GM18520 (cell line): ENCODE measurements at regions not wholly inside any gene's neighbourhood (a gene's known extent, or its start where the extent isn't known, plus 50 kb on each side); places are given as distances from the start of the nearest gene placed in this dataset.

Experiments used
- ATAC-seq: cut with Tn5 transposase; IDR thresholded peaks from one replicate; pipeline ENCODE4 v1.9.1; 2021; ENCODE audit not compliant: unreplicated experiment

- ATAC-seq: no peak
Observed at GRCh38 chrX:97763981-97764380, 880.3 kb downstream of the RPA4 start.

GRCh38 chrX:97766501-97767095, 882.9 kb downstream of the RPA4 start:
- ATAC-seq: no peak

- no peak for ATAC-seq
Observed at GRCh38 chrX:97787311-97787710, 903.6 kb downstream of the RPA4 start.

- peak; percentile 60 for ATAC-seq
Observed at GRCh38 chrX:97787849-97788248, 904.1 kb downstream of the RPA4 start.

DNA sequence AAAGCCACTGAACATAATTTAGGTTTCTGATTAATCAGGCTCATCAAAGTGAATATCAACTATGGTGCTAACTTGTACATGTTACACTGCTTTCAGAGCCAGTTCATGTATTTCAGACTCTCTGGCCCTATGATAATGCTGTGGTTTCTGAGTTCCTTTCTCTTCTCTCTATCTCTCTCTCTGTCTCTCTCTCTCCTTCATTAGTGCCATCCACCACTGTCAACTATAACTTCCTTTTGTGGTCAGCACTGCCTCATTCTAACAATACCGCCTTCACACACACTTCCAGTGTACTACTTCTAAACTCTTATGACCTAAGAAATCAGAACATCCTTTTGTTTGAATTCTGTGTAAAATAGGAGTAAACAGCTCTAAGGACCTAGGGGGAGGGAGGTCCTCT, 907.1 kb downstream of the RPA4 start:
- ATAC-seq: no peak

GRCh38 chrX:97797076-97797475, 913.4 kb downstream of the RPA4 start:
- ATAC-seq: no peak

DNA sequence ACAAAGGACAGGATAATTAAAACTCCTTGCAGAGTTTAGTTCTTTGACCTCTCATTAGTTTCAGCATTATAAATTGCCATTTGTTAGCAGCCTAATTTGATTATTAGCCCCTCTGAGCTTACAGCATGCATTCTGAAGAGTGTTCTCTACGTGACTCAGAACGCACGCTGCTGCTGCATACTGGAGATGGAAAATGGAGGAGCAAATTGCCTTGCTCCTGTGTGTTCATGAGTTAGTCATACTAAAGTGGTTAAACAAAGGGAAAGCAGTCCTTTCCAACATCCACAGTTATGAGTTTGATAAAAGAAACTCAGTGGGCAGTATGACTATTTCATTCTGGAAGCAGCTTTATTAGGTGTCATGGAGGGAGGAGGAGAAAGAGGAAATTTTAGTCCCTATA, 922.5 kb downstream of the RPA4 start:
- no peak for ATAC-seq

DNA sequence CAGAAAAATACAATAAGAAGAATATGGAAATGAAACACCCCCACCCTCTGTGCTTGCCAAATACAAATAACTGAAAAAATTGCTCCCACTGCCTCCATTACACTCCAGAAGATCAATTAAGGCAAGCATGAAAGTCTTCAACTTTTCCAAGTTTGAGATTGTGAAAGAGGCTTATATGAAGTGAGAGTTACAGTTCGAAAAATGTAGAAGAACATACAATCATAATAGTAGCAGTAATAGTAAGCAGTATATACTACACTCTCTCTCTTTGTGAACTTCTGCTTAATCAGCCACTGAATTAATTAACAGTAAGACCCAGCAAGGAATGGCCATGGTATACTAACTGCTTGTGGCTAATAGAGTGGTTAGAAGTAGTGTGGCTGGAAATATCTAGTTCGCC, 923.2 kb downstream of the RPA4 start:
- ATAC-seq: no peak

DNA sequence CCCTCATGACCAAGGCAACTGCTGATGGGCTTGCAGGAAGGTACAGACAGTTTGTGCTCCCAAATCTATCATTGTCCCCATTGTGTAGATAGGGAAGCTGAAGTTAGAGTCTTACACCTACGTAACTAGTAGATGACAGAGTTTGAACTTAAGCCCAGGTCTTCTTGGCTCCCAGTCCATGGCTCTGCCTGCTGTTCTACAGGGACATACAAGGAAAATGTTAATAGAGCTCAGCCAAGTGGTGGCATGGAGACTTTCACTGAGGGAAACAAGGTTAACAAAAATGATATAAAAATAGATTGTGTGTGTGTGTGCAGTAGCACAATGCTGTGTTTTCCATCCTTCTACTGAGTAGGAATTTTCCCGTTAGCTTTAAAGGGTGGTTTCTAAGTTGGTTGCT, 936.5 kb downstream of the RPA4 start:
- no peak for ATAC-seq

DNA sequence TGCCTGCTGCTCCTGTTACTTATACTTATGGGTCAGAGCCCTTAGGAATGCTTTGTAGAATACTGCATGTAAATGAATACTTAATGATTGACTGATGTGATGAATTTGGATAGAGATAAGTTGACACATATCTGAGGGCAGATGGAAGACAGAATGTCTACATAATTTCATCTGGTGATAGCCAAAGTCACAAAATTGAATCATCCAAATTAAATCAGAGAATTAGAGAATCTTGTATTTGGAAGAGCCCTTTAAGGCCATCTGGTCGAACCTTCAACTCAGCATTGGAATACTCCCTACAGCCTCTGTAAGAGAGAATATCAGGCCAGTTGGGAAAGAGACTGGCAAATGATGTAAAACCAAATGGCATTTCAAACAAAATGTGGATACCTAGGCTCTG, 944.8 kb downstream of the RPA4 start:
- no peak for ATAC-seq

DNA sequence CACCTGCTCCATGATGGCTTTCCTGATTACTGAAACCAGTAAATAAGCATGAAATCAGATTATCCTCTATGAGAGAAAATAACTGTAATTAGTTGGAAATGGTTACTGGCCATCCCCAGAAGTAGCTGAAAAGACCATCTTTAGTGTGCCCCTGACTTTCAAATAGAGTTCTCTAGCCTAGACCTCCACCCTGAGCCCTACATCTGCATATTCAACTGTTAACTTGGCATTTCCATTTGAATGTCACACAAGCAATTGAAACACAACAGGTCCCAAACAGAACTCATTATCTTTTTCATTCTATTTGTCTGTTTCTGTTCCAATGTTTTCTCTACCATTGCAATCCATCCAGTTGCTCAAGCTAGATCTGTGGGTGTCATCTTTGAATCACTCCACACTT, 952.3 kb downstream of the RPA4 start:
- ATAC-seq: no peak

DNA sequence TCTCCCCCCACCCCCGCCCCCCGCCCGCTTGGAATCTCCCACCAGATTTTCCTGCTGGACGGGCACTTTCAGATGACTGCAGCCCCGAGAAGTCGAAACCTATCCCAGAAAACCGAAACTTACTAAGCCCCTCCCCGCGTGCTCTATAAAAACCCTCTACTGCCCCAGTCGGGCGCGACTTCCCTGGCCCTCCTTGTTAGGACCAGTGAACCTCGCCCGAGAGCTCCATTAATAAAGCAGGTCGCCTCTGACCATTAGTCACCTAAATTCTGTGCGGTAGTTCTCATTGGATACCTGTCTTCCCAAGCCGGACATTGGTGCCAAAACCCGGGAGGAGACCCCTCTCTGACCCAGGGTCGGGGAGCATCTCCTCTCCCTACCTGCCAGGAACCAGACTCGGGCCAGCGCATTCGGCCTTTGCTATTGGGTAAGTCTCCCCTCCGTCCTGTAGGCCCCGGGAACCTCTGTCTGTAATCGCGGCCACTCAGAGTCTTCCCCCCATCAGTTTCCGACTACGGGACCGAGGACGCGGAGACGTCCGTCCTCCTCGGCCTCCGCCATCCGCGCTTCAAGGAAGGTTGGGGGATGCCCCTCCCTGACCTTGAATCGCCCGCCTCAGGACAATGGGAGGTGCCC, 958.0 kb downstream of the RPA4 start:
- no peak for ATAC-seq

GRCh38 chrX:97842468-97843199, 958.9 kb downstream of the RPA4 start:
- no peak for ATAC-seq

GRCh38 chrX:97843200-97843811, 959.6 kb downstream of the RPA4 start:
- no peak for ATAC-seq

DNA sequence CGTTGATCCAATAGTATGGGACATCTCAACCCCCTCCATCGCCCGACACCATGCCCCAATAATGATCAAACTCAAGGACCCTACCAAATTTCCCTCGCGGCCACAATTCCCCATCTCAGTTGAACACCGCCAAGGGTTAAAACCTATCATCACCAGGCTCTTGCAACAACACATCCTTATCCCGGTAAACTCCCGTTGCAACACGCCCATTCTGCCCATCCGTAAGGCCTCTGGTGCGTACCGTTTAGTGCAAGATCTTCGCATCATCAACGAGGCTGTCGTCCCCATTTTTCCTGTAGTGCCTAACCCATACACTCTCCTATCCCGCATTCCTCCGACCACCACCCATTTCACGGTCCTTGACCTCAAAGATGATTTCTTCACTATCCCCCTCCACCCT, 960.5 kb downstream of the RPA4 start:
- no peak for ATAC-seq

DNA sequence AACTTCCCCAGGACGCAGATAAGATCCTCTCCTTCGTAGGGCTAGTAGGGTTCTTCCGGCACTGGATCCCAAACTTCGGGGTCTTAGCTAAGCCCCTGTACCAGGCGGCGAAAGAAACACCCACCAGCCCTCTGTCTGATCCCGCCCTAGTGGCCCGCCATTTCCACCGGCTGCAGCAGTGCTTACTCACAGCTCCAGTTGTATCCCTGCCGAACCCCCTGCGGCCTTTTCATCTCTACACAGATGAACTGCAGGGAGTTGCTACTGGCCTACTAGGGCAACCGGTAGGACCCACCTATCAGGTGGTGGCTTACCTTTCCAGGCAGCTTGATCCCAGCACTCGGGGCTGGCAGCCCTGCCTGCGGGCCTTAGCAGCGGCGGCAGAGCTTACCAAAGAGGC, 961.2 kb downstream of the RPA4 start:
- no peak for ATAC-seq

GRCh38 chrX:97845451-97845850, 961.7 kb downstream of the RPA4 start:
- ATAC-seq: no peak

GRCh38 chrX:97846228-97846627, 962.5 kb downstream of the RPA4 start:
- no peak for ATAC-seq

DNA sequence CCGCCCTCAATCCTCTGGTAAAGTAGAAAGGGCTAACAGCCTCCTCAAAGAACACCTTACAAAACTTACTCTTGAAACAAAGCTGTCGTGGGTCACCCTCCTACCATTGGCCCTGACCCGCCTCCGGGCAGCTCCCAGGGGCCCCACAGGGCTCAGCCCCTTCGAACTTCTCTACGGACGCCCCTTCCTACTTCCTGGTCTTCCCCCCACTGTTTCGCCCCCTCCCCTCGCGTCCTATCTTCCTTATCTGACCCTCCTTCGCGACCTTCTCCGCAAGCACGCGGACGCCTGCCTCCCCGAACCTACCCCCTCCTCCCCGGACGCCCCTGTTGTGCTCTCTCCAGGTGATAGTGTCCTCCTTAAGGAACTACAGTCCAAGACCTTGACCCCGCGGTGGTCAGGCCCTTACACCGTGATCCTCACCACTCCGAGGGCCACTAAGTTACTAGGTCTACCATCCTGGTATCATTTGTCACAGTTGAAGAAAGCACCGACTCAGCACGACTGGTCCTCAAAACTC, 963.1 kb downstream of the RPA4 start:
- ATAC-seq: no peak

DNA sequence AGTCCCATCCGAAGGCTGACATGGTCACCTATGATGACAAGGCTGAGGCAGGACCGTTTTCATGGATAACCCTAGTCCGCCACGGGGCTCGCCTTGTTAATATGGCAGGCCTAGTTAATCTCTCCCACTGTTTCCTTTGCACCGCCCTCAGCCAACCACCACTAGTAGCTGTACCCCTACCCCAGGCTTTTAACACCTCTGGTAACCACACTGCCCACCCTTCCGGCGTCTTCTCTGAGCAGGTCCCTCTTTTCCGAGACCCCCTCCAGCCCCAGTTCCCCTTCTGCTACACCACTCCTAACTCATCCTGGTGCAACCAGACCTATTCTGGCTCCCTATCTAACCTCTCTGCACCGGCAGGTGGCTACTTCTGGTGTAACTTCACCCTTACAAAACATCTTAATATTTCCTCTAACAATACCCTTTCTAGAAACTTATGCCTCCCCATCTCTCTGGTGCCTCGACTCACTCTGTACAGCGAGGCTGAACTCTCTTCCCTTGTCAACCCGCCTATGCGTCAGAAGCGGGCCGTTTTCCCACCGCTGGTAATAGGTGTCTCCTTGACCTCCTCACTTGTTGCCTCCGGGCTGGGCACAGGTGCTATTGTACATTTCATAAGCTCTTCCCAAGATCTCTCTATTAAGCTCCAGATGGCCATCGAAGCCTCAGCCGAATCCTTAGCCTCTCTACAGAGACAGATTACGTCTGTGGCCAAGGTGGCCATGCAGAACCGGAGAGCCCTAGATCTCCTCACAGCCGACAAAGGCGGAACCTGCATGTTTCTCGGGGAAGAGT, 964.4 kb downstream of the RPA4 start:
- no peak for ATAC-seq

- ATAC-seq: no peak
Observed at GRCh38 chrX:97849951-97850350, 966.2 kb downstream of the RPA4 start.
